IPS-20b (cell line): ENCODE measurements at regions not wholly inside any gene's neighbourhood (a gene's known extent, or its start where the extent isn't known, plus 50 kb on each side); places are given as distances from the start of the nearest gene placed in this dataset.
"Not testable (repeated sequence)": the region's sequence is repeated elsewhere in the genome, so short reads cannot be mapped to it uniquely, and the experiment has no call there.

ENCODE experiments used
- H3K27ac ChIP-seq: one replicate; pipeline ENCODE4 v1.5.1; 2013; ENCODE audit warnings: low read length
- H3K27me3 ChIP-seq: 2 replicates; pipeline ENCODE4 v1.6.1; 2013; ENCODE audit warnings: mild to moderate bottlenecking, low read length, inconsistent platforms; ENCODE audit not compliant: insufficient read depth
- H3K36me3 ChIP-seq: 2 replicates; pipeline ENCODE4 v1.6.1; 2013; ENCODE audit warnings: low read depth, mild to moderate bottlenecking, inconsistent platforms, low read length, moderate library complexity; ENCODE audit not compliant: insufficient read depth
- H3K4me1 ChIP-seq: 2 replicates; pipeline ENCODE4 v1.6.1; 2013; ENCODE audit warnings: mild to moderate bottlenecking, control low read depth, inconsistent platforms, low read length, moderate library complexity; ENCODE audit not compliant: insufficient read depth
- H3K4me3 ChIP-seq: 2 replicates; pipeline ENCODE4 v1.5.1; 2013; ENCODE audit warnings: mild to moderate bottlenecking, low read length, inconsistent platforms
- H3K9ac ChIP-seq: 2 replicates; pipeline ENCODE4 v1.6.1; 2013; ENCODE audit warnings: low read depth, mild to moderate bottlenecking, inconsistent platforms, low read length, moderate library complexity
- H3K9me3 ChIP-seq: 2 replicates; pipeline ENCODE4 v1.6.1; 2013; ENCODE audit warnings: mild to moderate bottlenecking, low read depth, low read length, inconsistent platforms; ENCODE audit not compliant: insufficient read depth

- not testable (repeated sequence) for H3K27ac ChIP-seq, H3K4me1 ChIP-seq, H3K9ac ChIP-seq, H3K36me3 ChIP-seq, H3K4me3 ChIP-seq, H3K27me3 ChIP-seq, H3K9me3 ChIP-seq
These were observed 64.0 kb upstream of the PLEKHM1 start for GRCh38 chr17:45554479-45554878.

GRCh38 chr17:45558821-45559220, 68.3 kb upstream of the PLEKHM1 start:
- H3K4me1 ChIP-seq, H3K9ac ChIP-seq, H3K9me3 ChIP-seq, H3K27me3 ChIP-seq, H3K4me3 ChIP-seq, H3K27ac ChIP-seq, H3K36me3 ChIP-seq: not testable (repeated sequence)

- H3K27me3 ChIP-seq, H3K9me3 ChIP-seq, H3K36me3 ChIP-seq, H3K9ac ChIP-seq, H3K4me1 ChIP-seq, H3K4me3 ChIP-seq, H3K27ac ChIP-seq: not testable (repeated sequence)
These were observed 72.3 kb upstream of the PLEKHM1 start for GRCh38 chr17:45562868-45563267.

- H3K36me3 ChIP-seq, H3K4me1 ChIP-seq, H3K4me3 ChIP-seq, H3K27ac ChIP-seq, H3K9me3 ChIP-seq, H3K27me3 ChIP-seq, H3K9ac ChIP-seq: not testable (repeated sequence)
These were observed 72.8 kb upstream of the PLEKHM1 start for GRCh38 chr17:45563283-45563682.

- H3K4me3 ChIP-seq, H3K9me3 ChIP-seq, H3K27ac ChIP-seq, H3K4me1 ChIP-seq, H3K9ac ChIP-seq, H3K36me3 ChIP-seq, H3K27me3 ChIP-seq: not testable (repeated sequence)
These were observed 77.8 kb upstream of the PLEKHM1 start for GRCh38 chr17:45568275-45568674.

- H3K27ac ChIP-seq, H3K4me3 ChIP-seq, H3K9me3 ChIP-seq, H3K4me1 ChIP-seq, H3K9ac ChIP-seq, H3K27me3 ChIP-seq: not testable (repeated sequence)
- H3K36me3 ChIP-seq, result peaks cover 20% of the 10 kb centered on the region; the same call in 1 of the 2 replicates
These were observed 82.8 kb upstream of the PLEKHM1 start for GRCh38 chr17:45573326-45573725.

GRCh38 chr17:45573924-45574770, 83.6 kb upstream of the PLEKHM1 start:
- Histone ChIP-seq H3K9me3 (no peaks in the 10 kb centered on the region), H3K27ac (no peak overlapping the region), H3K27me3 (no peaks in the 10 kb centered on the region), H3K9ac (no peak overlapping the region), H3K4me3 (no peak overlapping the region), H3K4me1 (no peaks in the 10 kb centered on the region), H3K36me3 (peaks cover 22% of the 10 kb centered on the region; the same call in 1 of the 2 replicates)

GRCh38 chr17:45575126-45575885, 84.8 kb upstream of the PLEKHM1 start:
- H3K4me3 ChIP-seq, result no peak overlapping the region
- H3K9me3 ChIP-seq, result no peaks in the 10 kb centered on the region
- no peak overlapping the region for H3K27ac ChIP-seq
- peaks cover 27% of the 10 kb centered on the region; the same call in 1 of the 2 replicates for H3K36me3 ChIP-seq
- H3K4me1 ChIP-seq, result peaks cover 10% of the 10 kb centered on the region
- H3K27me3 ChIP-seq, result no peaks in the 10 kb centered on the region
- H3K9ac ChIP-seq, result no peak overlapping the region

- not testable (repeated sequence) for H3K4me3 ChIP-seq
- H3K4me1 ChIP-seq, result peaks cover 11% of the 10 kb centered on the region
- peaks cover 37% of the 10 kb centered on the region; the same call in 1 of the 2 replicates for H3K36me3 ChIP-seq
These were observed 86.2 kb upstream of the PLEKHM1 start for GRCh38 chr17:45576527-45577307.

GRCh38 chr17:45577571-45578279, 87.2 kb upstream of the PLEKHM1 start:
- H3K27me3 ChIP-seq, result no peaks in the 10 kb centered on the region
- H3K9ac ChIP-seq, result no peak overlapping the region
- H3K36me3 ChIP-seq, result peaks cover 47% of the 10 kb centered on the region
- H3K27ac ChIP-seq, result no peak overlapping the region
- peaks cover 11% of the 10 kb centered on the region for H3K4me1 ChIP-seq
- H3K4me3 ChIP-seq, result no peak overlapping the region
- H3K9me3 ChIP-seq, result no peaks in the 10 kb centered on the region

More at GRCh38 chr17:45576527-45577307, 86.2 kb upstream of the PLEKHM1 start:
- not testable (repeated sequence) for H3K27me3 ChIP-seq, H3K27ac ChIP-seq, H3K9ac ChIP-seq, H3K9me3 ChIP-seq
